Glutamatergic neuron (in vitro differentiated cells): ENCODE measurements at regions not wholly inside any gene's neighbourhood (a gene's known extent, or its start where the extent isn't known, plus 50 kb on each side); places are given as distances from the start of the nearest gene placed in this dataset.
A peak's percentile ranks its signal among the peaks of the same experiment; 100 is the strongest.

Experiments
- DNase-seq: peaks from one replicate; pipeline ENCODE4 v3.0.0; 2022
- H3K27ac Mint-ChIP-seq: one replicate; pipeline ENCODE4 v1.8.0; 2020; ENCODE audit warnings: mild to moderate bottlenecking, mixed read lengths, inconsistent platforms; ENCODE audit not compliant: unreplicated experiment
- H3K27me3 Mint-ChIP-seq: one replicate; pipeline ENCODE4 v1.8.0; 2020; ENCODE audit warnings: mild to moderate bottlenecking, moderate library complexity, mixed read lengths, inconsistent platforms; ENCODE audit not compliant: unreplicated experiment
- H3K36me3 Mint-ChIP-seq: one replicate; pipeline ENCODE4 v1.8.0; 2020; ENCODE audit warnings: mild to moderate bottlenecking, mixed read lengths, inconsistent platforms; ENCODE audit not compliant: unreplicated experiment
- H3K4me1 Mint-ChIP-seq: one replicate; pipeline ENCODE4 v1.8.0; 2020; ENCODE audit warnings: mild to moderate bottlenecking, low read depth, mixed read lengths, inconsistent platforms; ENCODE audit not compliant: unreplicated experiment
- H3K4me3 Mint-ChIP-seq: one replicate; pipeline ENCODE4 v1.8.0; 2020; ENCODE audit warnings: mild to moderate bottlenecking, mixed read lengths, inconsistent platforms; ENCODE audit not compliant: unreplicated experiment
- H3K9me3 Mint-ChIP-seq: one replicate; pipeline ENCODE4 v1.8.0; 2020; ENCODE audit warnings: mild to moderate bottlenecking, moderate library complexity, mixed read lengths, inconsistent platforms; ENCODE audit not compliant: unreplicated experiment
- CTCF ChIP-seq: fragments of 200-600 bp; sonication (generic); IDR thresholded peaks from one replicate; pipeline ENCODE4 v1.5.0; 2021; ENCODE audit not compliant: partially characterized antibody, unreplicated experiment

- Mint-ChIP-seq H3K4me1 (peaks cover 11% of the 10 kb centered on the region), H3K27ac (no peak overlapping the region), H3K36me3 (no peaks in the 10 kb centered on the region), H3K4me3 (no peak overlapping the region), H3K9me3 (peaks cover 5% of the 10 kb centered on the region), H3K27me3 (peaks cover 8% of the 10 kb centered on the region)
- no peak for DNase-seq
- TF ChIP-seq CTCF = no peak
These were observed 153.9 kb upstream of the IER5L start for GRCh38 chr9:129331772-129332500.

- no peak for DNase-seq
- Mint-ChIP-seq H3K9me3 (peaks cover 5% of the 10 kb centered on the region), H3K4me1 (peaks cover 11% of the 10 kb centered on the region), H3K27ac (no peak overlapping the region), H3K36me3 (no peaks in the 10 kb centered on the region), H3K27me3 (peaks cover 8% of the 10 kb centered on the region), H3K4me3 (no peak overlapping the region)
- no peak for TF ChIP-seq CTCF
These were observed 153.4 kb upstream of the IER5L start for GRCh38 chr9:129331493-129331765.

- peaks cover 11% of the 10 kb centered on the region for H3K4me1 Mint-ChIP-seq
- H3K36me3 Mint-ChIP-seq = no peaks in the 10 kb centered on the region
- H3K9me3 Mint-ChIP-seq = peaks cover 3% of the 10 kb centered on the region
- no peak for DNase-seq
- TF ChIP-seq CTCF = peak; percentile 5
- H3K27ac Mint-ChIP-seq = no peak overlapping the region
- no peak overlapping the region for H3K4me3 Mint-ChIP-seq
- peaks cover 8% of the 10 kb centered on the region for H3K27me3 Mint-ChIP-seq
These were observed 152.8 kb upstream of the IER5L start for GRCh38 chr9:129330711-129331492.

DNA sequence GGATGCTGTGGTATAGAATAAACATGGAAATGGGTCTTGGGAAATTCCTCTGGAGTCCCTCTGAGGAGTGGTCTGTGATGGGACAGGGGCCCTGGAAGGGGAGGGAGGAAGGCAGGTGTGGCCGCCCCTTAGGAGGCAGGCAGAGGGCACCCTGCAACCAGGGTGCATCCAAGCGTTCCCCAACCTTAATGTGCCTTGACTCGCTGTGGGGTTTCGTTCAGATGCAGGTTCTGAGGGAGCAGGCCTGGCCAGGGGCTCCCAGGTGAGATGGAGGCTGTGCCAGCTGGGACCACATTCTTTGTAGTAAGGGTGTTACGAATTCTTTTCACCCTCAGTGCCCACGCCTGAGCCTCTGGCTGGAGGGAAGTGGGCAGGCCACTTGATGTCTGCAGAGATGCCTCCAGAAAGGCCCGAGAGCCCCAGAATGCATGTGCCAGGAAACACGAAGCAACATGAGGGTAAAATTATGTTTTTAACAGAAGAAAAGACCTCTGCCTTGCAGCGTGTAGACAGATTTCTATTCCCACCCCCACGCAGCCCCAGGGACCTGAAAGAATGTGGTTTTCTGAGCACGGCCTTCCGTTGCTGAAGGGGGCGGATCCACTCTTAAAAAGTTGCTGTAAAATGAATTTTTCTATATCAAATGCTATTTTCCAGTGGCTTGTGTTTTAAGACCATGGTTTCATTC lies 150.4 kb upstream of the IER5L start:
- peaks cover under 1% of the 10 kb centered on the region for H3K9me3 Mint-ChIP-seq
- no peak overlapping the region for H3K27ac Mint-ChIP-seq
- H3K36me3 Mint-ChIP-seq = no peaks in the 10 kb centered on the region
- TF ChIP-seq CTCF = no peak
- H3K4me3 Mint-ChIP-seq = no peak overlapping the region
- peaks cover 4% of the 10 kb centered on the region for H3K4me1 Mint-ChIP-seq
- no peak for DNase-seq
- peaks cover 2% of the 10 kb centered on the region for H3K27me3 Mint-ChIP-seq
